OCI-LY3 (cell line): ENCODE measurements at regions not wholly inside any gene's neighbourhood (a gene's known extent, or its start where the extent isn't known, plus 50 kb on each side); places are given as distances from the start of the nearest gene placed in this dataset.

ENCODE experiments used
- CTCF ChIP-seq: fragments of 200-600, 300-600 bp; sonication (generic); IDR thresholded peaks from 2 replicates; pipeline ENCODE4 v1.5.1; 2014; ENCODE audit warnings: antibody characterized with exemption, low read length, low read depth
- EZH2phosphoT487 ChIP-seq: fragments of 200-600 bp; shearing (Covaris generic); IDR thresholded peaks from 2 replicates; pipeline ENCODE4 v1.6.1; 2018; ENCODE audit warnings: antibody characterized with exemption, mixed run types, low read depth

- no peak for TF ChIP-seq CTCF
- no peak for TF ChIP-seq EZH2phosphoT487
Measured at GRCh38 chr11:80261776-80262175, 820.9 kb upstream of the TENM4 start.
